Vagina (tissue), 2 donors: ENCODE measurements at regions not wholly inside any gene's neighbourhood (a gene's known extent, or its start where the extent isn't known, plus 50 kb on each side); places are given as distances from the start of the nearest gene placed in this dataset.

Experiments used
- CTCF ChIP-seq, 3 experiments: fragments of 450-650 bp in 2 of 3; fragments of 200-600 bp in 1 of 3; sonication (generic) in 1 of 3; IDR thresholded peaks; one replicate each; pipeline ENCODE4 v1.5.1; 2017 to 2019; ENCODE audit warnings: antibody characterized with exemption in 3 of 3, mild to moderate bottlenecking in 2 of 3, moderate library complexity in 2 of 3
- POLR2A ChIP-seq, 2 donors: fragments of 450-650 bp; IDR thresholded peaks; one replicate each; pipeline ENCODE4 v1.6.1; 2017; ENCODE audit warnings: antibody characterized with exemption in 2 of 2, mild to moderate bottlenecking in 2 of 2, moderate library complexity in 2 of 2
- POLR2AphosphoS5 ChIP-seq, 2 donors: sonication (generic); formaldehyde crosslinking; IDR thresholded peaks; one replicate each; pipeline ENCODE4 v1.9.0; 2017; ENCODE audit warnings: antibody characterized with exemption in 2 of 2, mild to moderate bottlenecking in 2 of 2, low read depth in 1 of 2; ENCODE audit not compliant: insufficient read depth in 1 of 2

- TF ChIP-seq POLR2A (IDR thresholded peaks at IDR 0.05) (no peak), CTCF (IDR thresholded peaks at IDR 0.05) (no peak), POLR2AphosphoS5 (IDR thresholded peaks at IDR 0.05; ENCODE audit: insufficient read depth in 1 of 2, low read depth in 1 of 2) (no peak)
Observed at GRCh38 chr1:234962340-234962989, 166.2 kb downstream of the TOMM20 start.
